SU-DHL-6 (cell line): ENCODE measurements at regions not wholly inside any gene's neighbourhood (a gene's known extent, or its start where the extent isn't known, plus 50 kb on each side); places are given as distances from the start of the nearest gene placed in this dataset.

Experiments
- EZH2phosphoT487 ChIP-seq: fragments of 200-600 bp; sonication (generic), shearing (Covaris generic); conservative IDR thresholded peaks from 2 replicates; pipeline ENCODE4 v1.6.1; 2018; ENCODE audit warnings: mild to moderate bottlenecking, antibody characterized with exemption, low read length, moderate library complexity, mixed read lengths
- TF ChIP-seq, protein P1 (sequence below): fragments of 200-600 bp; sonication (generic); IDR thresholded peaks from one replicate; pipeline ENCODE4 v1.5.1; 2017; ENCODE audit warnings: antibody characterized with exemption, mild to moderate bottlenecking, low read length, moderate library complexity; ENCODE audit not compliant: insufficient read depth, poor library complexity, severe bottlenecking

DNA sequence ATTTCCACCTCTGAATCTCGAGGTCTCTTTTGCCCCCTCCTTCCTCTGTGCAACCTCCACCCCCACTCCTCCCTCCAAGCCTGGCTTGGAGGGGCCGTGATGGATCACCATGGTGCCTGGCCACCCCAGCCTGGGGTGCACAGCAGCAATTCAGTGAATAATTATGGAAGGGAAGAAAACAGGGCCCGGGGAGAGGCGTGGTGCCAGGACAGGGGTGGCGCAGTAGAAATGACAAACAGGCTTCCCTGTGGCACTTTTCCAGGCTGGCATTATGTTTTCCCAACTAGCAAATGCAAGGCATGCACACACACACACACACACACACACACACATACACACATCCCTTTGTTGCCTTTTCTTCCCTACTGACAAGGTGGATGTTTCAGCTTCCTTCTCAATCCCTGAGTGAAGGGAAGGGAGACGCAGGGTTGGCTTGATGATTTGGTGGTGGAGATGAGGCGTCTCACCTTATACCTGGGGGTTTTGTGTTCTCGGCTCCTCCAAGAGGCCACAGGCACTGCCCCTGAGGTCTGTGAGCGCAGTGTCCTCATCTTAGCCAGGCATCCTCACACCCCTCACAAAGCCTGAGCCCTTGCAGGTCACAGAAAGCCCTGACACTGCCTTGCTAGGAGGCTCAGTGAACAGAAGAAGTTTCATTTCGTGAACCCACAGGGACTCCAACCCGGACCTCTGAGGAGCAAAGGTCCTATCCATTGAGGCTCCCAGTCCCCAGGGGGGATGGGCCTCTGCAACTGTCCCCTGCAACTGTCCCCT lies 215.8 kb downstream of the MATN1 start:
- TF ChIP-seq, protein P1, sequence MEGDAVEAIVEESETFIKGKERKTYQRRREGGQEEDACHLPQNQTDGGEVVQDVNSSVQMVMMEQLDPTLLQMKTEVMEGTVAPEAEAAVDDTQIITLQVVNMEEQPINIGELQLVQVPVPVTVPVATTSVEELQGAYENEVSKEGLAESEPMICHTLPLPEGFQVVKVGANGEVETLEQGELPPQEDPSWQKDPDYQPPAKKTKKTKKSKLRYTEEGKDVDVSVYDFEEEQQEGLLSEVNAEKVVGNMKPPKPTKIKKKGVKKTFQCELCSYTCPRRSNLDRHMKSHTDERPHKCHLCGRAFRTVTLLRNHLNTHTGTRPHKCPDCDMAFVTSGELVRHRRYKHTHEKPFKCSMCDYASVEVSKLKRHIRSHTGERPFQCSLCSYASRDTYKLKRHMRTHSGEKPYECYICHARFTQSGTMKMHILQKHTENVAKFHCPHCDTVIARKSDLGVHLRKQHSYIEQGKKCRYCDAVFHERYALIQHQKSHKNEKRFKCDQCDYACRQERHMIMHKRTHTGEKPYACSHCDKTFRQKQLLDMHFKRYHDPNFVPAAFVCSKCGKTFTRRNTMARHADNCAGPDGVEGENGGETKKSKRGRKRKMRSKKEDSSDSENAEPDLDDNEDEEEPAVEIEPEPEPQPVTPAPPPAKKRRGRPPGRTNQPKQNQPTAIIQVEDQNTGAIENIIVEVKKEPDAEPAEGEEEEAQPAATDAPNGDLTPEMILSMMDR: no peak
- no peak for TF ChIP-seq EZH2phosphoT487
